ENCODE measurements at regions not wholly inside any gene's neighbourhood (a gene's known extent, or its start where the extent isn't known, plus 50 kb on each side); places are given as distances from the start of the nearest gene placed in this dataset.

DNA sequence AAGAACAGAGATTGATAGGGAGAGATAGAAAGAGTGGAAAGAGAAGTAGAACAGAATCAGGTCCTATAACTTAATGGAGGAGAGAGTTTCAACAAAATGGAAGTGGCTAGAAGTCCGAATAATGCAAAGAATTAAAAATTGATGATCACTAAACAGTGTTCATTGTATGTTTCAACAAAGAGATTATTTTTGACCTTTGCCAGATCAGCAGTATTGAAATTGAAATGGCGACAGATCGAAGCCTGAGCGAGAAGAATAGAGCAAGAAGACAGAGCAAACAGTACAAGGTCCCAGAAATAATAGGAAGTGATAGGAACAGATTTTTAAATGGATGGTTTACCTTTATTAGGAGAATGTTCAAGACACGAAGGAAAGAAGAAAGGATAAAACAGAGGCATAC is 1012.8 kb upstream of the FBXO33 start:
- TF ChIP-seq, protein P1, sequence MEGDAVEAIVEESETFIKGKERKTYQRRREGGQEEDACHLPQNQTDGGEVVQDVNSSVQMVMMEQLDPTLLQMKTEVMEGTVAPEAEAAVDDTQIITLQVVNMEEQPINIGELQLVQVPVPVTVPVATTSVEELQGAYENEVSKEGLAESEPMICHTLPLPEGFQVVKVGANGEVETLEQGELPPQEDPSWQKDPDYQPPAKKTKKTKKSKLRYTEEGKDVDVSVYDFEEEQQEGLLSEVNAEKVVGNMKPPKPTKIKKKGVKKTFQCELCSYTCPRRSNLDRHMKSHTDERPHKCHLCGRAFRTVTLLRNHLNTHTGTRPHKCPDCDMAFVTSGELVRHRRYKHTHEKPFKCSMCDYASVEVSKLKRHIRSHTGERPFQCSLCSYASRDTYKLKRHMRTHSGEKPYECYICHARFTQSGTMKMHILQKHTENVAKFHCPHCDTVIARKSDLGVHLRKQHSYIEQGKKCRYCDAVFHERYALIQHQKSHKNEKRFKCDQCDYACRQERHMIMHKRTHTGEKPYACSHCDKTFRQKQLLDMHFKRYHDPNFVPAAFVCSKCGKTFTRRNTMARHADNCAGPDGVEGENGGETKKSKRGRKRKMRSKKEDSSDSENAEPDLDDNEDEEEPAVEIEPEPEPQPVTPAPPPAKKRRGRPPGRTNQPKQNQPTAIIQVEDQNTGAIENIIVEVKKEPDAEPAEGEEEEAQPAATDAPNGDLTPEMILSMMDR (IDR thresholded peaks at IDR 0.05; ENCODE audit: low read depth, low read length, missing input control), result no peak
- TF ChIP-seq TAF1 (conservative IDR thresholded peaks at IDR 0.05), result no peak
- no peak for TF ChIP-seq YY1 (IDR thresholded peaks at IDR 0.05)
- TF ChIP-seq JUND (IDR thresholded peaks at IDR 0.05), result no peak
- no peak for TF ChIP-seq RAD21 (IDR thresholded peaks at IDR 0.05)
- TF ChIP-seq, protein P2, sequence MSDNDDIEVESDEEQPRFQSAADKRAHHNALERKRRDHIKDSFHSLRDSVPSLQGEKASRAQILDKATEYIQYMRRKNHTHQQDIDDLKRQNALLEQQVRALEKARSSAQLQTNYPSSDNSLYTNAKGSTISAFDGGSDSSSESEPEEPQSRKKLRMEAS (IDR thresholded peaks at IDR 0.05), result no peak
- no peak for TF ChIP-seq GABPA (IDR thresholded peaks at IDR 0.05 in 1 of 2, conservative IDR thresholded peaks at IDR 0.05 in 1 of 2)
- TF ChIP-seq, protein P3, sequence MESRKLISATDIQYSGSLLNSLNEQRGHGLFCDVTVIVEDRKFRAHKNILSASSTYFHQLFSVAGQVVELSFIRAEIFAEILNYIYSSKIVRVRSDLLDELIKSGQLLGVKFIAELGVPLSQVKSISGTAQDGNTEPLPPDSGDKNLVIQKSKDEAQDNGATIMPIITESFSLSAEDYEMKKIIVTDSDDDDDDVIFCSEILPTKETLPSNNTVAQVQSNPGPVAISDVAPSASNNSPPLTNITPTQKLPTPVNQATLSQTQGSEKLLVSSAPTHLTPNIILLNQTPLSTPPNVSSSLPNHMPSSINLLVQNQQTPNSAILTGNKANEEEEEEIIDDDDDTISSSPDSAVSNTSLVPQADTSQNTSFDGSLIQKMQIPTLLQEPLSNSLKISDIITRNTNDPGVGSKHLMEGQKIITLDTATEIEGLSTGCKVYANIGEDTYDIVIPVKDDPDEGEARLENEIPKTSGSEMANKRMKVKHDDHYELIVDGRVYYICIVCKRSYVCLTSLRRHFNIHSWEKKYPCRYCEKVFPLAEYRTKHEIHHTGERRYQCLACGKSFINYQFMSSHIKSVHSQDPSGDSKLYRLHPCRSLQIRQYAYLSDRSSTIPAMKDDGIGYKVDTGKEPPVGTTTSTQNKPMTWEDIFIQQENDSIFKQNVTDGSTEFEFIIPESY (IDR thresholded peaks at IDR 0.05), result no peak
- no peak for TF ChIP-seq SP1 (IDR thresholded peaks at IDR 0.05)
